ENCODE measurements at regions not wholly inside any gene's neighbourhood (a gene's known extent, or its start where the extent isn't known, plus 50 kb on each side); places are given as distances from the start of the nearest gene placed in this dataset.

- TF ChIP-seq SUZ12 (IDR thresholded peaks at IDR 0.05) = no peak
- TF ChIP-seq TARDBP (IDR thresholded peaks at IDR 0.05) = no peak
These were observed 398.1 kb downstream of the MED13L start for GRCh38 chr12:115879354-115879753.
